Activated naive CD4-positive, alpha-beta T cell treated with anti-CD3 and anti-CD28 coated beads, Interleukin-2, amount 50 U/mL, for 16 hours (primary cell): ENCODE measurements at regions not wholly inside any gene's neighbourhood (a gene's known extent, or its start where the extent isn't known, plus 50 kb on each side); places are given as distances from the start of the nearest gene placed in this dataset.
"Not testable (repeated sequence)": the region's sequence is repeated elsewhere in the genome, so short reads cannot be mapped to it uniquely, and the experiment has no call there.

Experiments used
- DNase-seq: peaks from one replicate; pipeline ENCODE4 v3.0.0-alpha.2; 2020

- DNase-seq = no peak
These were observed 129.7 kb downstream of the FAXC start for GRCh38 chr6:99219788-99220187.

GRCh38 chr6:99216959-99217358 lies 132.5 kb downstream of the FAXC start:
- DNase-seq = no peak

GRCh38 chr6:99195986-99196655 lies 153.4 kb downstream of the FAXC start:
- DNase-seq = no peak

GRCh38 chr6:99192561-99192960 lies 156.9 kb downstream of the FAXC start:
- DNase-seq = no peak

- no peak for DNase-seq
These were observed 159.4 kb downstream of the FAXC start for GRCh38 chr6:99189823-99190721.

GRCh38 chr6:99187429-99187828 lies 162.0 kb downstream of the FAXC start:
- DNase-seq = no peak

GRCh38 chr6:99186417-99186816 lies 163.1 kb downstream of the FAXC start:
- no peak for DNase-seq

- no peak for DNase-seq
These were observed 163.9 kb downstream of the FAXC start for GRCh38 chr6:99185525-99185924.

GRCh38 chr6:99184696-99185095 lies 164.8 kb downstream of the FAXC start:
- no peak for DNase-seq

- no peak for DNase-seq
These were observed 166.4 kb downstream of the FAXC start for GRCh38 chr6:99183066-99183465.

GRCh38 chr6:99181174-99181573 lies 168.3 kb downstream of the FAXC start:
- DNase-seq = no peak

- DNase-seq = no peak
These were observed 171.3 kb downstream of the FAXC start for GRCh38 chr6:99178168-99178567.

GRCh38 chr6:99177736-99178135 lies 171.7 kb downstream of the FAXC start:
- DNase-seq = no peak

GRCh38 chr6:99165838-99166237 lies 183.6 kb downstream of the FAXC start:
- no peak for DNase-seq

- DNase-seq = no peak
These were observed 197.2 kb downstream of the FAXC start for GRCh38 chr6:99152347-99152643.

- DNase-seq = peak; percentile 24
These were observed 197.7 kb downstream of the FAXC start for GRCh38 chr6:99151634-99152346.

- DNase-seq = no peak
These were observed 200.7 kb downstream of the FAXC start for GRCh38 chr6:99148761-99149160.

- DNase-seq = no peak
These were observed 200.4 kb upstream of the FBXL4 start for GRCh38 chr6:99148111-99148510.

- DNase-seq = no peak
These were observed 199.5 kb upstream of the FBXL4 start for GRCh38 chr6:99147206-99147605.

GRCh38 chr6:99146711-99147110 lies 199.0 kb upstream of the FBXL4 start:
- no peak for DNase-seq

- no peak for DNase-seq
These were observed 198.0 kb upstream of the FBXL4 start for GRCh38 chr6:99145738-99146137.

GRCh38 chr6:99143108-99143861 lies 195.5 kb upstream of the FBXL4 start:
- no peak for DNase-seq

- not testable (repeated sequence) for DNase-seq
These were observed 194.2 kb upstream of the FBXL4 start for GRCh38 chr6:99141906-99142305.
